ENCODE measurements at regions not wholly inside any gene's neighbourhood (a gene's known extent, or its start where the extent isn't known, plus 50 kb on each side); places are given as distances from the start of the nearest gene placed in this dataset.

GRCh38 chr14:71301611-71302010 is 394.4 kb downstream of the PCNX1 start:
- no peak for TF ChIP-seq CTCF (IDR thresholded peaks at IDR 0.05)
- H3K4me3 ChIP-seq, result no peak overlapping the region
- no peak for ATAC-seq
- H3K4me1 ChIP-seq, result no peaks in the 10 kb centered on the region
- H3K27me3 ChIP-seq (ENCODE audit: low read depth), result no peaks in the 10 kb centered on the region
- H3K9me3 ChIP-seq, result peaks cover 14% of the 10 kb centered on the region
- DNase-seq, result no peak
- no peak overlapping the region for H3K27ac ChIP-seq
- intact Hi-C loops (cut with DNase I), result no loop called here
- no peaks in the 10 kb centered on the region for H3K36me3 ChIP-seq

GRCh38 chr14:71304690-71305089 is 397.4 kb downstream of the PCNX1 start:
- no peaks in the 10 kb centered on the region for H3K36me3 ChIP-seq
- DNase-seq, result no peak
- intact Hi-C loops (cut with DNase I), result no loop called here
- no peaks in the 10 kb centered on the region for H3K27me3 ChIP-seq (ENCODE audit: low read depth)
- H3K4me1 ChIP-seq, result no peaks in the 10 kb centered on the region
- TF ChIP-seq CTCF (IDR thresholded peaks at IDR 0.05), result no peak
- H3K4me3 ChIP-seq, result no peak overlapping the region
- ATAC-seq, result no peak
- H3K27ac ChIP-seq, result no peak overlapping the region
- peaks cover 14% of the 10 kb centered on the region for H3K9me3 ChIP-seq

- DNase-seq (no peak), ATAC-seq (no peak)
- no peaks in the 10 kb centered on the region for H3K27me3 ChIP-seq (ENCODE audit: low read depth)
- H3K36me3 ChIP-seq, result no peaks in the 10 kb centered on the region
- H3K4me1 ChIP-seq, result no peaks in the 10 kb centered on the region
- intact Hi-C loops (cut with DNase I), result no loop called here
- peaks cover 14% of the 10 kb centered on the region for H3K9me3 ChIP-seq
- no peak overlapping the region for H3K27ac ChIP-seq
- H3K4me3 ChIP-seq, result no peak overlapping the region
- TF ChIP-seq CTCF (IDR thresholded peaks at IDR 0.05), result no peak
Measured at GRCh38 chr14:71308671-71309070, 401.4 kb downstream of the PCNX1 start.

- no peak overlapping the region for H3K27ac ChIP-seq
- H3K4me3 ChIP-seq, result no peak overlapping the region
- no peaks in the 10 kb centered on the region for H3K4me1 ChIP-seq
- H3K9me3 ChIP-seq, result peaks cover 14% of the 10 kb centered on the region
- DNase-seq, result no peak
- intact Hi-C loops (cut with DNase I), result no loop called here
- H3K27me3 ChIP-seq (ENCODE audit: low read depth), result no peaks in the 10 kb centered on the region
- TF ChIP-seq CTCF (IDR thresholded peaks at IDR 0.05), result no peak
- H3K36me3 ChIP-seq, result no peaks in the 10 kb centered on the region
- no peak for ATAC-seq
Measured at GRCh38 chr14:71309756-71310155, 402.5 kb downstream of the PCNX1 start.

GRCh38 chr14:71311061-71311460 is 403.8 kb downstream of the PCNX1 start:
- Histone ChIP-seq H3K27me3 (ENCODE audit: low read depth) (no peaks in the 10 kb centered on the region), H3K4me1 (no peaks in the 10 kb centered on the region), H3K9me3 (peaks cover 5% of the 10 kb centered on the region), H3K27ac (no peak overlapping the region), H3K36me3 (no peaks in the 10 kb centered on the region), H3K4me3 (no peak overlapping the region)
- no peak for TF ChIP-seq CTCF (IDR thresholded peaks at IDR 0.05)
- intact Hi-C loops (cut with DNase I), result no loop called here
- ATAC-seq, result no peak
- no peak for DNase-seq

GRCh38 chr14:71314717-71315116 is 407.5 kb downstream of the PCNX1 start:
- no peaks in the 10 kb centered on the region for H3K36me3 ChIP-seq
- ATAC-seq (no peak), DNase-seq (no peak)
- no peaks in the 10 kb centered on the region for H3K9me3 ChIP-seq
- H3K4me1 ChIP-seq, result peaks cover 5% of the 10 kb centered on the region
- H3K27me3 ChIP-seq (ENCODE audit: low read depth), result no peaks in the 10 kb centered on the region
- no peak for TF ChIP-seq CTCF (IDR thresholded peaks at IDR 0.05)
- no peak overlapping the region for H3K27ac ChIP-seq
- intact Hi-C loops (cut with DNase I), result no loop called here
- H3K4me3 ChIP-seq, result no peak overlapping the region
